GM18867 (cell line): ENCODE measurements at regions not wholly inside any gene's neighbourhood (a gene's known extent, or its start where the extent isn't known, plus 50 kb on each side); places are given as distances from the start of the nearest gene placed in this dataset.
"Not testable (repeated sequence)": the region's sequence is repeated elsewhere in the genome, so short reads cannot be mapped to it uniquely, and the experiment has no call there.

Experiments used
- ATAC-seq: cut with Tn5 transposase; IDR thresholded peaks from one replicate; pipeline ENCODE4 v1.9.1; 2021; ENCODE audit warnings: mild to moderate bottlenecking, moderate library complexity; ENCODE audit not compliant: unreplicated experiment

GRCh38 chr10:44564361-44564760, 179.5 kb upstream of the CXCL12 start:
- no peak for ATAC-seq

GRCh38 chr10:44564790-44565189, 179.9 kb upstream of the CXCL12 start:
- no peak for ATAC-seq

GRCh38 chr10:44566786-44567185, 181.9 kb upstream of the CXCL12 start:
- ATAC-seq, result no peak

GRCh38 chr10:44567471-44567870, 182.6 kb upstream of the CXCL12 start:
- ATAC-seq, result no peak

- no peak for ATAC-seq
Measured at GRCh38 chr10:44569193-44570091, 184.5 kb upstream of the CXCL12 start.

- no peak for ATAC-seq
Measured at GRCh38 chr10:44571701-44572100, 186.8 kb upstream of the CXCL12 start.

GRCh38 chr10:44572146-44572545, 187.2 kb upstream of the CXCL12 start:
- ATAC-seq, result no peak

- ATAC-seq, result no peak
Measured at GRCh38 chr10:44573821-44574220, 188.9 kb upstream of the CXCL12 start.

- ATAC-seq, result no peak
Measured at GRCh38 chr10:44574596-44575480, 189.9 kb upstream of the CXCL12 start.

- no peak for ATAC-seq
Measured at GRCh38 chr10:44575601-44576380, 190.9 kb upstream of the CXCL12 start.

- ATAC-seq, result no peak
Measured at GRCh38 chr10:44576702-44577191, 191.8 kb upstream of the CXCL12 start.

GRCh38 chr10:44577533-44577932, 192.6 kb upstream of the CXCL12 start:
- ATAC-seq, result no peak

GRCh38 chr10:44578271-44578670, 193.4 kb upstream of the CXCL12 start:
- no peak for ATAC-seq

GRCh38 chr10:44578963-44579362, 194.1 kb upstream of the CXCL12 start:
- not testable (repeated sequence) for ATAC-seq

GRCh38 chr10:44581996-44582395, 197.1 kb upstream of the CXCL12 start:
- no peak for ATAC-seq

- no peak for ATAC-seq
Measured at GRCh38 chr10:44587488-44588318, 202.8 kb upstream of the CXCL12 start.

- no peak for ATAC-seq
Measured at GRCh38 chr10:44589181-44589943, 204.5 kb upstream of the CXCL12 start.

- no peak for ATAC-seq
Measured at GRCh38 chr10:44589944-44590449, 205.1 kb upstream of the CXCL12 start.

- no peak for ATAC-seq
Measured at GRCh38 chr10:44591911-44592310, 207.0 kb upstream of the CXCL12 start.
